Retinal pigment epithelial cell (primary cell): ENCODE measurements at regions not wholly inside any gene's neighbourhood (a gene's known extent, or its start where the extent isn't known, plus 50 kb on each side); places are given as distances from the start of the nearest gene placed in this dataset.

Experiments used
- DNase-seq: peaks from one replicate; pipeline ENCODE4 v3.0.0-alpha.2; 2010; ENCODE audit warnings: low read depth
- H3K4me3 ChIP-seq: 2 replicates; pipeline ENCODE4 v1.5.1; 2011; ENCODE audit warnings: mild to moderate bottlenecking, low read length, control low read depth, moderate library complexity
- CTCF ChIP-seq: conservative IDR thresholded peaks from 2 replicates; pipeline ENCODE4 v1.5.1; 2011; ENCODE audit warnings: low read depth, low read length, control low read depth, inconsistent platforms

DNA sequence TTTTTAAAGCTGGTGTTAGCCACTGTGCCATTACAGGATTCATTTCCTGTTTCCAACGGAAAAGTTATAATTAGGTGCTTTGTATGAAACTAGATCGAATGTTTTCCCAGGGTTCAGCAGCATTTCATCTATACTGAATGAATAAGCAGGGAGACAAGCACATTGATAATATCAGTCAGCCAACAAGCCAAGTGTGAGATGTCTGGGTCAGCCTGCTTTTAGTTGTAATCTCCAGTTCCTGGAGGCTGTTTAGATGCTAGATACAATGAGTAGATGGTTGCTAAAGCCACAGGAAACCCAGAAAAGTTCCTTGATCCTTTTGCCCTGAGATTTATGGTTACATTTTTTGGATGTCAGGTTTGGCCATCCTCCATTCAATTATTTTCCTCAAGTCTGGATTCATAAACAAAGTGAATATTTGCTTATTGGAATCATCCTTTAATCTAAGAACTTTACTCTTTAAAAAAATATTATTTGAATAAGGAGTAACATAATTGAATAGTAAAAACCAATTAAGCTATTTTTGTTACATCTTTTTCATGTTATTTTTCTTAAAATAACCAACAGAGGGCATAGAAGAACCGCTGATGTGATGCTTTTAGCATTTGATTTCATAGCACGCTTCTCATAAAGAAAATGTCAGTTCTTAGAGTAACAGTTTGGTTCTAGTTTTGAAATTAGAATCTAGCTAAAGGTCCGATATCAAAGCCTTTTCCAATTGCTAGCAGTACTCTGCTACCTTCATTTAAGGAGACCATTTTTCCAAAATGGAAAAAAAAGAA lies 76.6 kb downstream of the HSPA13 start:
- DNase-seq: no peak
- no peak overlapping the region for H3K4me3 ChIP-seq
- TF ChIP-seq CTCF: peak; percentile 8

DNA sequence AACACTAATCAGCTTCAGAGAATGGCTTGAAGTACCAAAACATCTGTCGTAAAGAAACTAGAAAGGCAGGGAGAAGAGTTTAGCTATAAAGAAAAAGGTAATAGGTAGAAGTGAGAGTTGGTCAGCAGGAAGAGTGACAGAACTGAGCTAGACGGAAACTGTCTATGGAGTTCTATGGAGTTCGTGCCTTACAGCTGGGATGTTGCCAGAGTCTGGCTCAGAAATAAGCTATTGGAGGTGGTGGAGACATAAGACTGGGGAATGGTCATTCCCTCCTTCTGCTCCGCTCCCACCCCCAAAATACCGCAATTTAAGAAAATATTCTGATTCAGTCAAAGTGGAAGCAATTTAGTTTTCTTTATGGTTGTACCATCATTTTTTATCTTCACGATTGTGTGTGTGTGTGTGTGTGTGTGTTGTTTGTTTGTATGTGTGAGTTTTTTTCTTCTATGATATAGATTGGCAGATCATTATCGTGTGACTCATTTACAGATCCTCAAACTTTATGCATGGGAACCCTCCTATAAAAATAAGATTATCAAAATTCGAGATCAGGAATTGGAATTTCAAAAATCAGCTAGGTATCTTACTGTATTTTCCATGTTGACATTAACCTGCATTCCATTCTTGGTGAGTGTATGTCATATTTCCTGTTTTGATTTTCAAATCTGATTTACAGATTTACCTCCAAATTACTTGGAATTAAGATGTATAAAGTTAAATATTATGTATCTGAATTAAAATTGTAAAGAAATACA lies 79.0 kb downstream of the HSPA13 start:
- DNase-seq: no peak
- no peak for TF ChIP-seq CTCF
- no peak overlapping the region for H3K4me3 ChIP-seq

GRCh38 chr21:14300074-14300473 lies 82.9 kb downstream of the HSPA13 start:
- no peak for DNase-seq
- no peak overlapping the region for H3K4me3 ChIP-seq
- TF ChIP-seq CTCF: no peak

GRCh38 chr21:14290576-14290975 lies 74.6 kb downstream of the RBM11 start:
- TF ChIP-seq CTCF: no peak
- no peak for DNase-seq
- no peak overlapping the region for H3K4me3 ChIP-seq

DNA sequence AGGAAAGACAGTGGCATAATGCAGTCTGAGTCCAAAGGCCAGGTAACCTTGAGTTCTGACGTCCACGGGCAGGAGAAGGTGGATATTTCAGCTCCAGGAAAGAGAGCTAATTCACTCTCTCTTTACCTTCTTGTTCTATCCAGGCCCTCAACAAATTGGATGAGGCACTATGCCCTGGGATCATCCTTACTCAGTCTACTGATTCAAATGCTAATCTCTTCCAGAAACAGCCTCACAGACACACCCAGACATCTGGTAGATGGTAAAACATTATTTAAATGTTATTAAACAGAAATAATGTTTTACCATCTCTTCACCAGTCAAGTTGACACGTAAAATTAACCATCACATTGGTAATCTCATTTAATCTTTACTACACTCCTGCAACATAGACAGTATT lies 73.0 kb downstream of the RBM11 start:
- no peak for TF ChIP-seq CTCF
- no peak overlapping the region for H3K4me3 ChIP-seq
- no peak for DNase-seq

- TF ChIP-seq CTCF: no peak
- H3K4me3 ChIP-seq: no peak overlapping the region
- no peak for DNase-seq
Measured at GRCh38 chr21:14285147-14285761, 69.3 kb downstream of the RBM11 start.
